HepG2 (cell line): ENCODE measurements at regions not wholly inside any gene's neighbourhood (a gene's known extent, or its start where the extent isn't known, plus 50 kb on each side); places are given as distances from the start of the nearest gene placed in this dataset.

ENCODE experiments used
- EZH2 ChIP-seq: conservative IDR thresholded peaks from 2 replicates; pipeline ENCODE4 v1.6.1; 2012; ENCODE audit warnings: mild to moderate bottlenecking, low read depth, low read length, moderate library complexity
- KAT8 ChIP-seq: IDR thresholded peaks from 2 replicates; pipeline ENCODE4 v1.6.1; 2016; ENCODE audit warnings: missing genetic modification reagents, missing compliant biosample characterization
- NR2F2 ChIP-seq: IDR thresholded peaks from 2 replicates; pipeline ENCODE4 v1.6.1; 2012; ENCODE audit warnings: low read depth, inconsistent platforms, borderline replicate concordance
- RARG ChIP-seq: sonication (generic); formaldehyde crosslinking; IDR thresholded peaks from 2 replicates; pipeline ENCODE4 v1.4.0; 2020; ENCODE audit warnings: low read depth, mild to moderate bottlenecking, missing genetic modification reagents
- ZFX ChIP-seq: sonication (generic); formaldehyde crosslinking; IDR thresholded peaks from 2 replicates; pipeline ENCODE4 v1.4.0; 2020; ENCODE audit warnings: mild to moderate bottlenecking, low read depth, missing genetic modification reagents, moderate library complexity
- TF ChIP-seq, protein P1 (sequence below), 2 experiments: IDR thresholded peaks; 2 replicates each; pipeline ENCODE4 v1.6.1; 2011 to 2012; ENCODE audit warnings: low read length in 2 of 2, borderline replicate concordance in 1 of 2, low read depth in 1 of 2, mild to moderate bottlenecking in 1 of 2, moderate library complexity in 1 of 2
- TF ChIP-seq, protein P2 (sequence below): IDR thresholded peaks from 2 replicates; pipeline ENCODE4 v1.6.1; 2012; ENCODE audit warnings: inconsistent platforms

DNA sequence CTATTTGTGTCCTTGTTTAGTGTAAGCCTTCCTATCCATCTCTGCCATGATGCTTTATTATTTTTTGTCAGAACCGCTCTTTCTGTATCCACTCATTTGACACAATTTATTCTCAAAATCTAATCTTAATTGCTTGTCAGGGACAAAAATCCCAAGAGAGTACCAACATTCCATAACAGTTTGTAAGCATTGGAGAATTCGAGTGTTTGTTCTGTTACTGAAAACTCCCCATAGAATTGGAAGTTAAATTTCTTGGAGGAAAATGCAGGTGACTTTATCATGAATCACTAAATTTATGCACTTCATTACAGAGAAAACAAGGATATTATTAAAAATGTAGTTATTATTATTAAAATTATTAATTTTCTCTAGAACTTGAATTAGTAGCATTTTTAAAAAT, 1986.1 kb downstream of the ARAP2 start:
- TF ChIP-seq KAT8 (CRISPR knock-in tag) (no peak), NR2F2 (no peak), ZFX (CRISPR knock-in tag) (no peak), RARG (no peak), EZH2 (no peak)
- TF ChIP-seq, protein P1, sequence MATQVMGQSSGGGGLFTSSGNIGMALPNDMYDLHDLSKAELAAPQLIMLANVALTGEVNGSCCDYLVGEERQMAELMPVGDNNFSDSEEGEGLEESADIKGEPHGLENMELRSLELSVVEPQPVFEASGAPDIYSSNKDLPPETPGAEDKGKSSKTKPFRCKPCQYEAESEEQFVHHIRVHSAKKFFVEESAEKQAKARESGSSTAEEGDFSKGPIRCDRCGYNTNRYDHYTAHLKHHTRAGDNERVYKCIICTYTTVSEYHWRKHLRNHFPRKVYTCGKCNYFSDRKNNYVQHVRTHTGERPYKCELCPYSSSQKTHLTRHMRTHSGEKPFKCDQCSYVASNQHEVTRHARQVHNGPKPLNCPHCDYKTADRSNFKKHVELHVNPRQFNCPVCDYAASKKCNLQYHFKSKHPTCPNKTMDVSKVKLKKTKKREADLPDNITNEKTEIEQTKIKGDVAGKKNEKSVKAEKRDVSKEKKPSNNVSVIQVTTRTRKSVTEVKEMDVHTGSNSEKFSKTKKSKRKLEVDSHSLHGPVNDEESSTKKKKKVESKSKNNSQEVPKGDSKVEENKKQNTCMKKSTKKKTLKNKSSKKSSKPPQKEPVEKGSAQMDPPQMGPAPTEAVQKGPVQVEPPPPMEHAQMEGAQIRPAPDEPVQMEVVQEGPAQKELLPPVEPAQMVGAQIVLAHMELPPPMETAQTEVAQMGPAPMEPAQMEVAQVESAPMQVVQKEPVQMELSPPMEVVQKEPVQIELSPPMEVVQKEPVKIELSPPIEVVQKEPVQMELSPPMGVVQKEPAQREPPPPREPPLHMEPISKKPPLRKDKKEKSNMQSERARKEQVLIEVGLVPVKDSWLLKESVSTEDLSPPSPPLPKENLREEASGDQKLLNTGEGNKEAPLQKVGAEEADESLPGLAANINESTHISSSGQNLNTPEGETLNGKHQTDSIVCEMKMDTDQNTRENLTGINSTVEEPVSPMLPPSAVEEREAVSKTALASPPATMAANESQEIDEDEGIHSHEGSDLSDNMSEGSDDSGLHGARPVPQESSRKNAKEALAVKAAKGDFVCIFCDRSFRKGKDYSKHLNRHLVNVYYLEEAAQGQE (IDR thresholded peaks at IDR 0.05; ENCODE audit: borderline replicate concordance in 1 of 2, low read depth in 1 of 2, low read length in 2 of 2), result no peak
- TF ChIP-seq, protein P2, sequence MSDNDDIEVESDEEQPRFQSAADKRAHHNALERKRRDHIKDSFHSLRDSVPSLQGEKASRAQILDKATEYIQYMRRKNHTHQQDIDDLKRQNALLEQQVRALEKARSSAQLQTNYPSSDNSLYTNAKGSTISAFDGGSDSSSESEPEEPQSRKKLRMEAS, result no peak
